ENCODE measurements at regions not wholly inside any gene's neighbourhood (a gene's known extent, or its start where the extent isn't known, plus 50 kb on each side); places are given as distances from the start of the nearest gene placed in this dataset.

DNA sequence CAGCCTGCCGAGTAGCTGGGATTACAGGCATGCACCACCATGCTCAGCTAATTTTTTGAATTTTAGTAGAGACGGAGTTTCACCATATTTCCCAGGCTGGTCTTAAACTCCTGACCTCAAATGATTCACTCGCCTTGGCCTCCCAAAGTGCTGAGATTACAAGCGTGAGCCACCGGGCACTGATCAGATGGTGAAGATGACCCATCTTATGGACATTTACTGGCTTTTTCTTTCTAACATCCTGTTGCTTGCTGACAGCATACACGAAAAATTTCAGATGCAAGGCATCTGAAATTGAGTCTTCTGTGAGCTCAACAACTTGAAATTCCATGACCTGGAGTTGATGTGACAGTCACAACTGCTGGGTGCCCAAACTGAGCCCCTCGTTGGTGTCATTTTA is 859.5 kb upstream of the CNTNAP5 start:
- no peak overlapping the region for H3K4me3 ChIP-seq
- no peak for ATAC-seq (ENCODE audit: low FRiP score in 2 of 2)

DNA sequence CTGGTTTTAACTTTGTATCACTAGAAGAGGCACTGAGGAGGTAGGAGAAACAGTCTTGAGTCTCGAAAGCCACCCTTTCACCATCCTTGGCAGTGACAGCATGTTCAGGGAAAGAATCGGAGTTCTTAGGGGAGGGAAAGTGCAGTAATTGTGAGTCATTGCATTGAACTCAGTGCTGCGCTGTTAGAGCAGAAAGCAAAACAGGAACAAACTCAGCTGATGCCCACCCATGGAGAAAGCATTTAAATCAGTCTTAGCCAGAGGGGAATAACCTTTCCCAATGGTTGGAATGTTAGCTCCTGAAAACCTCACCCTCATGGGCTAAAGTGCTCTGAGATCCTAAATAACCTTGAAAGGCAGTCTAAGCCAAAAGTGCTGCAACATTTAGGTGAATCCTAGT is 845.6 kb upstream of the CNTNAP5 start:
- 85 to 86% methylated on average over 3 of the region's 3 CpGs for WGBS, 2 donors
- H3K4me1 ChIP-seq, result no peaks in the 10 kb centered on the region
- DNase-seq (no peak), ATAC-seq (ENCODE audit: low FRiP score in 2 of 2) (no peak)
- TF ChIP-seq POLR2AphosphoS5 (IDR thresholded peaks at IDR 0.05) (no peak), EP300 (IDR thresholded peaks at IDR 0.05) (no peak), POLR2A (IDR thresholded peaks at IDR 0.05) (no peak)
- TF ChIP-seq, protein P1, sequence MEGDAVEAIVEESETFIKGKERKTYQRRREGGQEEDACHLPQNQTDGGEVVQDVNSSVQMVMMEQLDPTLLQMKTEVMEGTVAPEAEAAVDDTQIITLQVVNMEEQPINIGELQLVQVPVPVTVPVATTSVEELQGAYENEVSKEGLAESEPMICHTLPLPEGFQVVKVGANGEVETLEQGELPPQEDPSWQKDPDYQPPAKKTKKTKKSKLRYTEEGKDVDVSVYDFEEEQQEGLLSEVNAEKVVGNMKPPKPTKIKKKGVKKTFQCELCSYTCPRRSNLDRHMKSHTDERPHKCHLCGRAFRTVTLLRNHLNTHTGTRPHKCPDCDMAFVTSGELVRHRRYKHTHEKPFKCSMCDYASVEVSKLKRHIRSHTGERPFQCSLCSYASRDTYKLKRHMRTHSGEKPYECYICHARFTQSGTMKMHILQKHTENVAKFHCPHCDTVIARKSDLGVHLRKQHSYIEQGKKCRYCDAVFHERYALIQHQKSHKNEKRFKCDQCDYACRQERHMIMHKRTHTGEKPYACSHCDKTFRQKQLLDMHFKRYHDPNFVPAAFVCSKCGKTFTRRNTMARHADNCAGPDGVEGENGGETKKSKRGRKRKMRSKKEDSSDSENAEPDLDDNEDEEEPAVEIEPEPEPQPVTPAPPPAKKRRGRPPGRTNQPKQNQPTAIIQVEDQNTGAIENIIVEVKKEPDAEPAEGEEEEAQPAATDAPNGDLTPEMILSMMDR (IDR thresholded peaks at IDR 0.05), result no peak
- no peak overlapping the region for H3K27ac ChIP-seq
- no peak overlapping the region for H3K4me3 ChIP-seq
- no peaks in the 10 kb centered on the region for H3K36me3 ChIP-seq
- no peaks in the 10 kb centered on the region for H3K27me3 ChIP-seq
- peaks cover 0 to 11% (median 0%) of the 10 kb centered on the region in 4 donors for H3K9me3 ChIP-seq

More for the DNA sequence above, 859.5 kb upstream of the CNTNAP5 start:
- Histone ChIP-seq H3K4me1 (no peaks in the 10 kb centered on the region), H3K36me3 (no peaks in the 10 kb centered on the region), H3K9me3 (no peaks in the 10 kb centered on the region), H3K27ac (no peak overlapping the region), H3K27me3 (no peaks in the 10 kb centered on the region)
- WGBS, 2 donors, result 71 to 74% methylated on average over 7 of the region's 7 CpGs
- TF ChIP-seq, protein P1 (IDR thresholded peaks at IDR 0.05), result no peak
- TF ChIP-seq EP300 (IDR thresholded peaks at IDR 0.05) (no peak), POLR2AphosphoS5 (IDR thresholded peaks at IDR 0.05) (no peak), POLR2A (IDR thresholded peaks at IDR 0.05) (no peak)
- DNase-seq, result no peak

DNA sequence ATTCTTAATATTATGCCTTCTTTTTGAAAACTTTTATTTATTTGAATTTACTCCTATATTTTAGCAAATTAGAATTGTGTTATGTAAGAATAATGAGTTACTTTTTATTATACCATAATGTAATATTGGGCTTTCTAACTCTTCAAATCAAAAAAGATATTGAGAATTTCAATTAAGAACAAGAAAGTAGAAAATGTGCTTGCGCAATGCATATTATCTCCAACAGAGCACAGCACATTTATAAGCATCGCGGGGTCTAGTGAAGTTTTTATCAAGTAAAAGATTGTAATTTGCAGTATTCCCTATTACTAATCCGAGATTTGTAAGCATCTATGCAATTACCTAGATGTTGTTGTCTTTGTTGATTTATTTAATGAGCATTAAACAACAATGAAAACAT is 829.1 kb upstream of the CNTNAP5 start:
- DNase-seq, result no peak
- ATAC-seq (ENCODE audit: low FRiP score in 2 of 2), result no peak

DNA sequence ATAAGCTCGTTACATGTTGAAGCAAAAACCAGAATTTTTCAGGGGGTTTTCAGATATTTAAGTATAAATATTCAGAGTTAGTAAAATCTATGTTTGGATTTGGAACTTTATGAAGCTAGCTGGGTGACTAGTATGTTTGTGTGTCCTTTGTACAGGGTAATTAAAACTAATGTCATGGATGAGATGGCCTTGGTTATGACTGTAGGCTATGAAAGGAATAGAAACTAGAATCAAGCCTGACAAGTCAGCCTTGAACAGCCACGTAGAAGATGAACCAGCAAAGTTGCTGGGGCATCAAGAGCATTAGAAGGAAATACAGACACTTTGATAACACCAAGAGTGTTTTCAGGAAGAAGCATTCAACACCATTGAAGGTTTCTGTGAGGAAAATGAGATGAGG is 825.1 kb upstream of the CNTNAP5 start:
- TF ChIP-seq POLR2AphosphoS5 (IDR thresholded peaks at IDR 0.05) (no peak), POLR2A (IDR thresholded peaks at IDR 0.05) (no peak), EP300 (IDR thresholded peaks at IDR 0.05) (no peak)
- TF ChIP-seq, protein P1 (IDR thresholded peaks at IDR 0.05), result no peak
- WGBS, 2 donors, result 78 to 83% methylated on average over 2 of the region's 2 CpGs
- Histone ChIP-seq H3K4me3 (no peak overlapping the region), H3K36me3 (no peaks in the 10 kb centered on the region), H3K9me3 (no peaks in the 10 kb centered on the region), H3K4me1 (no peaks in the 10 kb centered on the region), H3K27me3 (no peaks in the 10 kb centered on the region), H3K27ac (no peak overlapping the region)
- no peak for ATAC-seq (ENCODE audit: low FRiP score in 2 of 2)
- no peak for DNase-seq

More for the DNA sequence above, 829.1 kb upstream of the CNTNAP5 start:
- H3K4me3 ChIP-seq, result no peak overlapping the region
- H3K27ac ChIP-seq, result no peak overlapping the region
- H3K4me1 ChIP-seq, result no peaks in the 10 kb centered on the region
- 85 to 88% methylated on average over 4 of the region's 4 CpGs for WGBS, 2 donors
- H3K36me3 ChIP-seq, result no peaks in the 10 kb centered on the region
- no peak for TF ChIP-seq POLR2A (IDR thresholded peaks at IDR 0.05)
- no peak for TF ChIP-seq POLR2AphosphoS5 (IDR thresholded peaks at IDR 0.05)
- TF ChIP-seq, protein P1 (IDR thresholded peaks at IDR 0.05), result no peak
- no peak for TF ChIP-seq EP300 (IDR thresholded peaks at IDR 0.05)
- no peaks in the 10 kb centered on the region for H3K27me3 ChIP-seq
- no peaks in the 10 kb centered on the region for H3K9me3 ChIP-seq

DNA sequence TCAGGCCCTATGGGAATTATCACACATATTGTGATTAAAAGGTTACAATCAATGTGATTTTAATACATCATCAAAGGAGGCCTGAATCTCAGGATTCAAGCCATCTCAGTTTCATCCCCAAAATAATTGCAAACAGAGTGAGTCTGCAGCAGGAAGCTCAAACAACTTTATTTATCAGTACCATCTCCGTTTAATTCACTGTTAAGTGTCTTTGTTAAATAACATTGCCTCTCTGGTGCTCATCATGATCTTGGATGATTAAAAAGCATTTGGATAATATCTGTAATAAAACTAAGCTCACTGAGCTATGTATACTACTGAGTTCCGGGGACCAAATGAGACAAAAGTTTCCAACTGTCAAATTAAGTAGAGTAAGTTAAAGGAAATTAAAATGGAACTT is 817.8 kb upstream of the CNTNAP5 start:
- H3K27me3 ChIP-seq, result no peaks in the 10 kb centered on the region
- DNase-seq (no peak), ATAC-seq (ENCODE audit: low FRiP score in 2 of 2) (no peak)
- WGBS, 2 donors, result 73 to 88% methylated on average over 2 of the region's 2 CpGs
- no peak overlapping the region for H3K4me3 ChIP-seq
- H3K4me1 ChIP-seq, result no peaks in the 10 kb centered on the region
- no peaks in the 10 kb centered on the region for H3K9me3 ChIP-seq
- no peaks in the 10 kb centered on the region for H3K36me3 ChIP-seq
- TF ChIP-seq POLR2AphosphoS5 (IDR thresholded peaks at IDR 0.05), result no peak
- TF ChIP-seq POLR2A (IDR thresholded peaks at IDR 0.05), result no peak
- TF ChIP-seq, protein P1 (IDR thresholded peaks at IDR 0.05), result no peak
- TF ChIP-seq EP300 (IDR thresholded peaks at IDR 0.05), result no peak
- no peak overlapping the region for H3K27ac ChIP-seq
